AG04450 (cell line): ENCODE measurements at regions not wholly inside any gene's neighbourhood (a gene's known extent, or its start where the extent isn't known, plus 50 kb on each side); places are given as distances from the start of the nearest gene placed in this dataset.

ENCODE experiments used
- CTCF ChIA-PET: fragments of 300-600, 350-600 bp; formaldehyde crosslinking; extraction: SDS; loops from one replicate; lab custom pipeline; 2022; ENCODE audit warnings: antibody characterized with exemption, inconsistent platforms; lab: Charles Lee
- POLR2A ChIA-PET: fragments of 350-600 bp; formaldehyde crosslinking; extraction: SDS; loops from one replicate; lab custom pipeline; 2021; ENCODE audit warnings: antibody characterized with exemption, inconsistent platforms; lab: Yijun Ruan, JAX
- DNase-seq: peaks from one replicate; pipeline ENCODE4 v3.0.0-alpha.2; 2011; ENCODE audit warnings: low read depth, low spot score
- H3K27ac ChIP-seq: one replicate; pipeline ENCODE4 v1.5.1; 2012; ENCODE audit warnings: low read depth, low read length, control low read depth
- H3K27me3 ChIP-seq: one replicate; pipeline ENCODE4 v1.6.0; 2012; ENCODE audit warnings: low read length; ENCODE audit not compliant: control insufficient read depth, insufficient read depth
- H3K4me3 ChIP-seq: 2 replicates; pipeline ENCODE4 v1.5.1; 2011; ENCODE audit warnings: mild to moderate bottlenecking, low read depth, low read length, control low read depth
- H3K9me3 ChIP-seq: 2 replicates; pipeline ENCODE4 v1.5.1; 2012; ENCODE audit warnings: low read length; ENCODE audit not compliant: control insufficient read depth, insufficient read depth
- TF ChIP-seq, protein P1 (sequence below): IDR thresholded peaks from 2 replicates; pipeline ENCODE4 v1.5.1; 2011; ENCODE audit warnings: low read depth, low read length, control low read depth, inconsistent platforms

DNA sequence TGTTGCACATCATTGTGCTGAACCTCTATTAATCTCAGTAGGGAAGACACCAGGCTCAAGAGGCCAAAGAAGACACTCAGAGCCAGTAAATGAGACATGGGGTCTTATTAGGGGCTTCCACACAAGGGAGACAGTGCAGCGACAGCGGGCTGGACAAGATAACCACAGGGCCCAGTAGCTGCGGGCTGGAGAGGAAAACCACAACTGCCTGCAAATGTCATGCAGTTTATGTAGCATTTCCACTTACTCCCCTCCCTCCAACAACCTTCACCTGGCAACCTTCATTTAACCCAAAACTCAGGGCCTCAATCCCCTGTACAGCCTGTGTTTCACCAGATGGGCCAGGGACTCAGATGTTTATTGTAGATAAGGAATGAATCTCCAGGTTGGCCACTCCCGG lies 185.6 kb downstream of the UTP18 start:
- H3K27ac ChIP-seq, result no peak overlapping the region
- H3K4me3 ChIP-seq, result no peak overlapping the region
- POLR2A ChIA-PET, result no interaction called here
- H3K27me3 ChIP-seq, result no peaks in the 10 kb centered on the region
- CTCF ChIA-PET, result no interaction called here
- TF ChIP-seq, protein P1, sequence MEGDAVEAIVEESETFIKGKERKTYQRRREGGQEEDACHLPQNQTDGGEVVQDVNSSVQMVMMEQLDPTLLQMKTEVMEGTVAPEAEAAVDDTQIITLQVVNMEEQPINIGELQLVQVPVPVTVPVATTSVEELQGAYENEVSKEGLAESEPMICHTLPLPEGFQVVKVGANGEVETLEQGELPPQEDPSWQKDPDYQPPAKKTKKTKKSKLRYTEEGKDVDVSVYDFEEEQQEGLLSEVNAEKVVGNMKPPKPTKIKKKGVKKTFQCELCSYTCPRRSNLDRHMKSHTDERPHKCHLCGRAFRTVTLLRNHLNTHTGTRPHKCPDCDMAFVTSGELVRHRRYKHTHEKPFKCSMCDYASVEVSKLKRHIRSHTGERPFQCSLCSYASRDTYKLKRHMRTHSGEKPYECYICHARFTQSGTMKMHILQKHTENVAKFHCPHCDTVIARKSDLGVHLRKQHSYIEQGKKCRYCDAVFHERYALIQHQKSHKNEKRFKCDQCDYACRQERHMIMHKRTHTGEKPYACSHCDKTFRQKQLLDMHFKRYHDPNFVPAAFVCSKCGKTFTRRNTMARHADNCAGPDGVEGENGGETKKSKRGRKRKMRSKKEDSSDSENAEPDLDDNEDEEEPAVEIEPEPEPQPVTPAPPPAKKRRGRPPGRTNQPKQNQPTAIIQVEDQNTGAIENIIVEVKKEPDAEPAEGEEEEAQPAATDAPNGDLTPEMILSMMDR, result no peak
- no peaks in the 10 kb centered on the region for H3K9me3 ChIP-seq
- DNase-seq, result no peak

DNA sequence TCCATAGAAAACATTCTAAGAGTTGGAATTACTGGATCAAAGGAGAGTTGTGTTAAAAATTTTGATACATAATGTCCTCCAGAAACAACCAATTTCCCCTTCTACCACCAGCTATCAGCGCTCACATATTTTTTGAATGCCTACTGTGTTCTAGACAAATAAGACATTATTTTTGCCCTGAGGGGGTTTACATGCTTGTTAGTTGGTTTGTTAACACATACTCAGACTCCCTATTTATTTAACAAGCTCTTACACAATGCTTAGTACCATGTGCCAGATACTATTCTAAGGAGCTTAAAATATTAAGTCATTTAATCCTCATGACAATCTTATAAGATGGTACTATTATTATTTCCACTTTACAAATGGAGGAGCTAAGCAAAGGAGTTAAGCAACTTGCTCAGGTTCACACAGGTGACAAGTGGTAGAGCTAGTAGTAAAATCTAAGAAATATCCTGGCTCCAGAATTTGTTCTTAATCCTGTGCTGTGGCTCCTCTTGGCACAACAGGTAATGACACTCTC lies 194.2 kb downstream of the UTP18 start:
- TF ChIP-seq, protein P1, result no peak
- POLR2A ChIA-PET, result no interaction called here
- H3K9me3 ChIP-seq, result no peaks in the 10 kb centered on the region
- CTCF ChIA-PET, result interaction anchor here (0.6 kb wide), 1 partner anchor 19 kb away, joined by 3 read pairs; no protein-coding TSS in a partner anchor
- DNase-seq, result no peak
- no peak overlapping the region for H3K27ac ChIP-seq
- no peak overlapping the region for H3K4me3 ChIP-seq
- no peaks in the 10 kb centered on the region for H3K27me3 ChIP-seq

DNA sequence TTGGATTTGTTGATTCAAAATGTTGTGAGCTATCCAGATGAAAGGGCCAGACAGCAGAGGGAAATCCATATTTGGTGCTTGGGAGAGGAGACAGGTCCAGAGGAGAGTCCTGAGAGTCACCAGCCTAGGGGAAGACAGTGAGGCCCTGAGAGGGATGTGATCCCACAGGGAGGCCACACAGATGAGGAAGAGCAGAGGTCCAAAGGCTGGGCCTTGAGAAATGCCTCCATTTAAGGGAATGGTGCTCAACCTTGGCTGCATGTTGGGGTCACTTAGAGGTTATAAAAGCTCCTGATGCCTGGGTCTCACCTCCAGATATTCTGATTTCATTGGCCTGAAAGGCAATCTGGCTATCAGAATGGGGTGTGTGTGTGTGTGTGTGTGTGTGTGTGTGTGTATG lies 194.9 kb downstream of the UTP18 start:
- TF ChIP-seq, protein P1, result no peak
- no peaks in the 10 kb centered on the region for H3K27me3 ChIP-seq
- DNase-seq, result no peak
- H3K4me3 ChIP-seq, result no peak overlapping the region
- POLR2A ChIA-PET, result no interaction called here
- CTCF ChIA-PET, result interaction anchor here (0.6 kb wide), 1 partner anchor 20 kb away, joined by 3 read pairs; no protein-coding TSS in a partner anchor
- H3K27ac ChIP-seq, result no peak overlapping the region
- no peaks in the 10 kb centered on the region for H3K9me3 ChIP-seq

DNA sequence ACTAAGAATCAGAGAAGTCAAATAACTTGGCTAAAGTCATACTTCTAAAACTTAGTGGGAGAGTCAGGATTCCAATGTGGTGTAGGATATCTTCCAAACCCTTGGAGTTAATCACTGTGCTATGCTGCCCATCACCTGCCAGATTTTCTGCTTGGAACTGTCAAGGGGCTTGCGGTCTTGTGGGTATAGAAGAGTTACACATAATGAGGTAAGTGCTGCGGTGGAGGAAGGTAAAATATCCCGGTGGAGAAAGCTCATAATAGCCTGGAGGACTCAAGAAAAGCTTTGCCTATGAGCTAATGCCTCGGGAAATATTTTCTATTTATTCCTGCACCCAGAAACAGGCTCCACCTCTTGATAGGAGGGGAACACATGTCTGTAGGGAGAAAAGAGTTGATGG lies 195.6 kb downstream of the UTP18 start:
- TF ChIP-seq, protein P1, result no peak
- Histone ChIP-seq H3K9me3 (no peaks in the 10 kb centered on the region), H3K27me3 (no peaks in the 10 kb centered on the region), H3K4me3 (no peak overlapping the region), H3K27ac (no peak overlapping the region)
- no peak for DNase-seq
- ChIA-PET CTCF (no interaction called here), POLR2A (no interaction called here)

DNA sequence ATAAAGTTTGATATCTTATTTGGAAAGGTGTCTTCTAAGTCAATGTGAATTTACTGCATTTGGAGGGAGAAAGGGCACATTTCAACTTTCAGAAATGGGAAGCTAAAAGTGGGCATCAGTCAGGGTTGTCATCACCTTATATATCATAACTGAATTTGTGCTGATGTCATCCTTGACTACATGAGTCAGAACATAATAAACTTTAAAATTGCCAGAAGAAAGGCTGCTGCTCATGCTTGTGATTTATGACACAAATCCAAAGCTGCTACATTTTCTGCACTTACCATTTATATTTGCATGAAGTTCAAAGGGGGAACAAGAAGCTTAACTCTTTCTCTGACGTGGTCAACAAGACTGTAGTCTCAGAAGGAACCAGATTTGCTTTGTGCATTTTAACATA lies 196.6 kb downstream of the UTP18 start:
- Histone ChIP-seq H3K27ac (no peak overlapping the region), H3K27me3 (no peaks in the 10 kb centered on the region), H3K9me3 (no peaks in the 10 kb centered on the region), H3K4me3 (no peak overlapping the region)
- TF ChIP-seq, protein P1, result no peak
- ChIA-PET POLR2A (no interaction called here), CTCF (no interaction called here)
- no peak for DNase-seq
